GM12864 (cell line): ENCODE measurements at regions not wholly inside any gene's neighbourhood (a gene's known extent, or its start where the extent isn't known, plus 50 kb on each side); places are given as distances from the start of the nearest gene placed in this dataset.
"Not testable (repeated sequence)": the region's sequence is repeated elsewhere in the genome, so short reads cannot be mapped to it uniquely, and the experiment has no call there.

Source experiments
- DNase-seq: peaks from one replicate; pipeline ENCODE4 v3.0.0-alpha.2; 2011; ENCODE audit warnings: low read depth
- H3K4me3 ChIP-seq: 2 replicates; pipeline ENCODE4 v1.5.1; 2011; ENCODE audit warnings: mild to moderate bottlenecking, low read depth, low read length, control low read depth
- CTCF ChIP-seq: IDR thresholded peaks from 2 replicates; pipeline ENCODE4 v1.5.1; 2011; ENCODE audit warnings: low read depth, mild to moderate bottlenecking, moderate library complexity, low read length, control low read depth, inconsistent platforms; ENCODE audit errors: missing control alignments

- DNase-seq = no peak
- H3K4me3 ChIP-seq = no peak overlapping the region
- TF ChIP-seq CTCF = no peak
These were observed 184.6 kb upstream of the CMC1 start for GRCh38 chr3:28056806-28057205.

- no peak for DNase-seq
- TF ChIP-seq CTCF = no peak
- no peak overlapping the region for H3K4me3 ChIP-seq
These were observed 183.9 kb upstream of the CMC1 start for GRCh38 chr3:28057539-28057938.

DNA sequence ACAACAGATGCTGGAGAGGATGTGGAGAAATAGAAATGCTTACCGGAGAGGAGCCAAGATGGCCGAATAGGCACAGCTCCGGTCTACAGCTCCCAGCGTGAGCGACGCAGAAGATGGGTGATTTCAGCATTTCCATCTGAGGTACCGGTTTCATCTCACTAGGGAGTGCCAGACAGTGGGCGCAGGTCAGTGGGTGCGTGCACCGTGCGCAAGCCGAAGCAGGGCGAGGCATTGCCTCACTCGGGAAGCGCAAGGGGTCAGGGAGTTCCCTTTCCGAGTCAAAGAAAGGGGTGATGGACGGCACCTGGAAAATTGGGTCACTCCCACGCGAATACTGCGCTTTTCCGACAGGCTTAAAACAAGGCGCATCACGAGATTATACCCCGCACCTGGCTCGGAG, 182.2 kb upstream of the CMC1 start:
- not testable (repeated sequence) for DNase-seq, H3K4me3 ChIP-seq

GRCh38 chr3:28066020-28066419, 175.4 kb upstream of the CMC1 start:
- no peak overlapping the region for H3K4me3 ChIP-seq
- TF ChIP-seq CTCF = no peak
- DNase-seq = no peak

DNA sequence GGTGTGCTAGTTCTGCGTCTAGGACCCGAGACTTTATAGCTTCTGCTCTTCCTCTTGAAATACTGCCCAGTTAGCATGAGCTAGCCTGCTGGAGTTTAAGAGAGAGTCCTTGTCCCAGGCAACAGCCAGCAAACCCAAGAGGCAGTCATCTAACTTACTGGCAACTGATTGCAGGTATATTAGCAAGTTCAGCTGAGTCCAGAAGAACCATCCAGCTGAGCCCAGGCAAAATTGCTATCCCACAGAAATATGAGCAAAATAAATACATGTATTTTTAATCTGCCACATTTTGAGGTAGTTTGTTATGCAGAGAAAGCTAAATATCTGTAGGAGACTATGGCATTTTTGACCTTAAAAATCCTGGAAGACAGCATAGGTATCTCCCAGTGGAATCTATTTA, 174.4 kb upstream of the CMC1 start:
- TF ChIP-seq CTCF = no peak
- DNase-seq = no peak
- H3K4me3 ChIP-seq = no peak overlapping the region

GRCh38 chr3:28068342-28068741, 173.1 kb upstream of the CMC1 start:
- no peak for DNase-seq
- TF ChIP-seq CTCF = no peak

GRCh38 chr3:28069438-28069837, 172.0 kb upstream of the CMC1 start:
- no peak for TF ChIP-seq CTCF
- DNase-seq = no peak
- H3K4me3 ChIP-seq = no peak overlapping the region

More at GRCh38 chr3:28068342-28068741, 173.1 kb upstream of the CMC1 start:
- no peak overlapping the region for H3K4me3 ChIP-seq

DNA sequence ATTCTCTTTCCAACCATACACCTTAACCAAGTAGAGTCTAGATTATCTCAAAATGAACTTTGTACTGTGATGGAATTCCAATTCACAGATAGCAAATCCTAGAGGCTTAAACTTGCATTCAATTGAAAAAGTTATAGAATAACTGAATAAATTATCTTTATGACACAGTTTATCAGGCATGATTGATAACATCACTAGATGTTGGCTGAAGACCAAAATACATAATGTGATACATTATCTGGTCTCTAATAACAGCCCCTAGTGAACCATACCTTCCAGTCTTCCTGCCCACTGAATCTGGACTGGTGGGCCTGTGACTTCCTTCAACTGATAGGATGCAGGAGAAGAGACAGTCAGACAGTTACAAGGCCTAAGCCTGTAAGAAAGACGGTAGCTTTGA, 165.2 kb upstream of the CMC1 start:
- no peak for TF ChIP-seq CTCF
- DNase-seq = no peak
- no peak overlapping the region for H3K4me3 ChIP-seq
